ENCODE measurements at regions not wholly inside any gene's neighbourhood (a gene's known extent, or its start where the extent isn't known, plus 50 kb on each side); places are given as distances from the start of the nearest gene placed in this dataset.

GRCh38 chr15:98286200-98286599, 325.7 kb downstream of the ARRDC4 start:
- TF ChIP-seq CTCF (IDR thresholded peaks at IDR 0.05) (no peak), POLR2AphosphoS5 (IDR thresholded peaks at IDR 0.05) (no peak), POLR2A (IDR thresholded peaks at IDR 0.05) (no peak)
